ENCODE measurements at regions not wholly inside any gene's neighbourhood (a gene's known extent, or its start where the extent isn't known, plus 50 kb on each side); places are given as distances from the start of the nearest gene placed in this dataset.

DNA sequence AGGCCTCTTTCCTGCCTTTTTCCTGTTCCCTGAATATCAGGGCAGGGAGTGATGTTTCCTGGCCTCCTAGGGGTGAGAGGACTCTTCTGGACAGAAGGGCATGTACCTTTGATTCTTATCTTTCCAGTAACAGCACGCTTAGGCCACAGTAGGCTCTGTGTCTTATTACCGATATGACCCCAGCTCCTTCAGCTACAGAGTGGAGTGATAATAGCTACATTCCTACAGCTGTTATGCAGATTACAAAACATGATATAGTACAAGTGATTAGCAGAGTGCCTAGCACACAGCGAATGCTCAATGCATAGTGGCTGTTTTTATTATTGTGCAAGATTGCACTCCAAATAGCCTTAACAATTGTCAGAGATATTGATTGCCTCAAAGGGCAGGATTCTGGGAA, 574.2 kb downstream of the CCSER2 start:
- Mint-ChIP-seq H3K9me3 (peaks cover under 1% of the 10 kb centered on the region), H3K27ac (peak overlapping the region in 1 of 3 experiments; percentile 2), H3K36me3 (ENCODE audit: low read depth) (no peaks in the 10 kb centered on the region), H3K4me3 (no peak overlapping the region), H3K27me3 (ENCODE audit: low read depth) (peaks cover 11% of the 10 kb centered on the region), H3K4me1 (peaks cover 27% of the 10 kb centered on the region)
- TF ChIP-seq, protein P1, sequence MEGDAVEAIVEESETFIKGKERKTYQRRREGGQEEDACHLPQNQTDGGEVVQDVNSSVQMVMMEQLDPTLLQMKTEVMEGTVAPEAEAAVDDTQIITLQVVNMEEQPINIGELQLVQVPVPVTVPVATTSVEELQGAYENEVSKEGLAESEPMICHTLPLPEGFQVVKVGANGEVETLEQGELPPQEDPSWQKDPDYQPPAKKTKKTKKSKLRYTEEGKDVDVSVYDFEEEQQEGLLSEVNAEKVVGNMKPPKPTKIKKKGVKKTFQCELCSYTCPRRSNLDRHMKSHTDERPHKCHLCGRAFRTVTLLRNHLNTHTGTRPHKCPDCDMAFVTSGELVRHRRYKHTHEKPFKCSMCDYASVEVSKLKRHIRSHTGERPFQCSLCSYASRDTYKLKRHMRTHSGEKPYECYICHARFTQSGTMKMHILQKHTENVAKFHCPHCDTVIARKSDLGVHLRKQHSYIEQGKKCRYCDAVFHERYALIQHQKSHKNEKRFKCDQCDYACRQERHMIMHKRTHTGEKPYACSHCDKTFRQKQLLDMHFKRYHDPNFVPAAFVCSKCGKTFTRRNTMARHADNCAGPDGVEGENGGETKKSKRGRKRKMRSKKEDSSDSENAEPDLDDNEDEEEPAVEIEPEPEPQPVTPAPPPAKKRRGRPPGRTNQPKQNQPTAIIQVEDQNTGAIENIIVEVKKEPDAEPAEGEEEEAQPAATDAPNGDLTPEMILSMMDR (IDR thresholded peaks at IDR 0.05; ENCODE audit: unreplicated experiment in 3 of 3), result no peak

DNA sequence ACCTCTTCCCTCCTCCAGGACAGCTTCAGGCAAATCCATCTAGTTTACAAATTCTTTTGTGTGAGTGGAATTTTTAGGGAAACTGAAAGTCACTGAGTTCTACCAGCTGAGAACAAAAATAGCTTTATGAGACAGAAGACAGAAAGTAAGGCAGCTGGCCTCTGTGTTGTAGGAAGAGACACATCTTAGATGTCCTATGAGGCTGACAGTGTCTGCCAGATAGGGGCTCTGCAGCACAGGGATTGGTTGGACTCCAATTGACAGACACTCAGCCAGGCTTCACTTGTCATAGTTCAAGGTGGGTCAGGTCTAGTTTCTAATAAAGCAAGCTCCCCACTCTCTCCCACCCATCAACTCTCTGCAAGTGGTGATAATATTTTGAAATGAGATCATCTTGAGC, 574.9 kb downstream of the CCSER2 start:
- H3K9me3 Mint-ChIP-seq, result peaks cover 2% of the 10 kb centered on the region
- no peaks in the 10 kb centered on the region for H3K36me3 Mint-ChIP-seq (ENCODE audit: low read depth)
- peak overlapping the region in 2 of 3 experiments; percentile 2 to 3 for H3K27ac Mint-ChIP-seq
- H3K27me3 Mint-ChIP-seq (ENCODE audit: low read depth), result peaks cover 11% of the 10 kb centered on the region
- no peak overlapping the region for H3K4me3 Mint-ChIP-seq
- TF ChIP-seq, protein P1 (IDR thresholded peaks at IDR 0.05; ENCODE audit: unreplicated experiment in 3 of 3), result no peak
- peaks cover 31% of the 10 kb centered on the region for H3K4me1 Mint-ChIP-seq

DNA sequence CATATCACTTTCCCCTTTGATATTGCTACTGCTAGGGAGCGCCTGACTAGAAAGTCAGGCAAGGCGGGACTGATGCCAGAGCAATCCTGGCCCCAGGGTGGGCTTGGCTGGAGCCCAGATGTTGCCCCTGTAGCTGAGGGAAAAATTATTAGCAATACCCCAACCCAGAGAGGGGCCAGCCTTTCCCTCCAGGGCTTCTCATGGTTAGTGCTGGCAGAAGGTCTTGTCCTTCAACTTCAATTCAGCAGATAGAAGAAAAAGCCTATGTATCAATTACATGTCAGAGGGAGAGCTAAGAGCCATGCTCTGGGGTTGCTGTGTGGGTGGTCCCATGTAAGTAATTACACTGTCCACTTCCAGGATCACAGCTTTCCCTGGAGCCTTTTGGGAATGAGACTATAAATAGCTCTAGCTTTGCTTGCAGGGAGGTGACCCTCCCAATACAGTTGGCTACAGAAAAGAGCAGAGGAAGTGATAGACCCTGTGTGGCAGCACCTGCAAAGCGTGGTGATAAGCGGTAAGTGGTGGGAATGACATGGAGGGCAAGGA, 579.1 kb downstream of the CCSER2 start:
- TF ChIP-seq, protein P1 (IDR thresholded peaks at IDR 0.05; ENCODE audit: unreplicated experiment in 3 of 3), result no peak
- Mint-ChIP-seq H3K4me1 (peaks cover 30% of the 10 kb centered on the region), H3K27me3 (ENCODE audit: low read depth) (peaks cover 7% of the 10 kb centered on the region), H3K9me3 (peaks cover 4% of the 10 kb centered on the region), H3K27ac (peak overlapping the region in 1 of 3 experiments; percentile 66), H3K36me3 (ENCODE audit: low read depth) (no peaks in the 10 kb centered on the region), H3K4me3 (no peak overlapping the region)

DNA sequence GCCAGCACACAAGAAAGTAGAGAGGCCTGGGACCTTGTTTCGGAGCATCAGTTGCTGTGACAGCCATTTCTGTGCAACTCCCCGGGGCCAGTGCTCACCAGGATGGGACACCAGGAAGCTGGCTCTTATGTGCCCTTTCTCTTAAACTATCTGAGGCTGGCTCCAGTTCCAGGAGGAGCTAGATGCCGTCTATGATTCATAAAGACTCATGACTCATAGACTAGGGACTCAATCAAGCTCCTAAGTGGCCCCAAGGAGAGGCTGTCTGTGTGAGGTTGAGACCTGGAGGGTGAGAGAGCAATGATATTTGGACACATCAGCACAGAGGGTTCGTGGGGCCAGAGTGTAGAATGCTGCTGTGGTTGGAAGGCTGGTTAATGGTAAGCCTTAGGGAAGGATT, 580.1 kb downstream of the CCSER2 start:
- H3K4me3 Mint-ChIP-seq, result no peak overlapping the region
- H3K9me3 Mint-ChIP-seq, result peaks cover 9% of the 10 kb centered on the region
- H3K27me3 Mint-ChIP-seq (ENCODE audit: low read depth), result no peaks in the 10 kb centered on the region
- TF ChIP-seq, protein P1 (IDR thresholded peaks at IDR 0.05; ENCODE audit: unreplicated experiment in 3 of 3), result no peak
- H3K27ac Mint-ChIP-seq, result no peak overlapping the region
- peaks cover 21% of the 10 kb centered on the region for H3K4me1 Mint-ChIP-seq
- H3K36me3 Mint-ChIP-seq (ENCODE audit: low read depth), result no peaks in the 10 kb centered on the region

DNA sequence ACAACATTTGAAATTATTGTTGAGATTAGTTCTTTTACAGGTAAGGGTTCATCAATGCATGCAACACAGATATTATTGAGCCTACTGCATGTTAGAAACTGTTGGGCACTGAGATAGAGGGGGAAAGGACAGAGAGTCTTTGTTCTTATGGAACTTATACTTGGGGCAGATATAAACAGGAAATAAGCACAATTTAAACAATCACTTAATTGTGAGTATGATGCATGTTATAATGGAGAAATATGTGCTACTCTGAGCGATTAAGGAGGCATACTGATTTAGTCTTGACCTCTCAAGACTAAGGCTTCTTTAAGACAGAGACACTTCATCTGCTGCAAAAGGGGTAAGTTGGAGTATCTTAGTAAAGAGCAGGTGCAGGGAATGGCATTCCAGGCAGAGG, 593.3 kb downstream of the CCSER2 start:
- H3K9me3 Mint-ChIP-seq, result peaks cover 5% of the 10 kb centered on the region
- H3K27me3 Mint-ChIP-seq (ENCODE audit: low read depth), result no peaks in the 10 kb centered on the region
- H3K27ac Mint-ChIP-seq, result no peak overlapping the region
- no peak overlapping the region for H3K4me3 Mint-ChIP-seq
- no peaks in the 10 kb centered on the region for H3K4me1 Mint-ChIP-seq
- TF ChIP-seq, protein P1 (IDR thresholded peaks at IDR 0.05; ENCODE audit: unreplicated experiment in 3 of 3), result no peak
- H3K36me3 Mint-ChIP-seq (ENCODE audit: low read depth), result no peaks in the 10 kb centered on the region

DNA sequence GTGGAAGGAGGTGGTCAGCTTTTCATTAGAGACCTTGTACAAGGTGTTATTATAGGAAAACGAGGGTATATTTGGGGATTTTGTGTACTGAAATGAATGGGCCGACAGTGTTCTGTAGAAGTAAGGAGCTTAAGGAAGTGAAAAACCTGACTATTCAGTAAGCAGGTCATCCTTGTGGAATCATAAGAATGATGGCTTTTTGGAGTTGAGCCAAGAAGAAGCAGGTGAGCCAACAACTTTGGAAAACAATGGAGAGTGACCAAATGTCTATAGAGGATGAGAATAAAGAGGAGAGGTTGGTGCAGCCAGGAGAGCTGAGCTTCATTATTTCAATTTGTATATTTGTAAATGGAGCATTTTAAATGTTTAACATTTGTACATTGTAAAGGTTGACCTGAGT, 595.7 kb downstream of the CCSER2 start:
- Mint-ChIP-seq H3K27me3 (ENCODE audit: low read depth) (peaks cover 7% of the 10 kb centered on the region), H3K36me3 (ENCODE audit: low read depth) (no peaks in the 10 kb centered on the region), H3K27ac (no peak overlapping the region), H3K9me3 (peaks cover 4% of the 10 kb centered on the region), H3K4me1 (no peaks in the 10 kb centered on the region), H3K4me3 (no peak overlapping the region)
- TF ChIP-seq, protein P1 (IDR thresholded peaks at IDR 0.05; ENCODE audit: unreplicated experiment in 3 of 3), result no peak
